ENCODE measurements at regions not wholly inside any gene's neighbourhood (a gene's known extent, or its start where the extent isn't known, plus 50 kb on each side); places are given as distances from the start of the nearest gene placed in this dataset.

- no peak overlapping the region for H3K27ac ChIP-seq (ENCODE audit: low read depth in 1 of 2, low read length in 1 of 2)
- H3K27me3 ChIP-seq (ENCODE audit: control insufficient read depth in 2 of 2, insufficient read depth in 1 of 2, low read length in 1 of 2) = no peaks in the 10 kb centered on the region
- 91% methylated on average over 1 of the region's 1 CpG for WGBS
- DNase-seq (ENCODE audit: low read depth in 6 of 9, low spot score in 9 of 9) = no peak
- H3K36me3 ChIP-seq (ENCODE audit: control insufficient read depth in 2 of 2, insufficient read depth in 2 of 2, low read length in 1 of 2) = no peaks in the 10 kb centered on the region
- H3K4me1 ChIP-seq (ENCODE audit: control insufficient read depth in 2 of 2, insufficient read depth in 2 of 2, low read length in 2 of 2) = no peaks in the 10 kb centered on the region
- H3K4me3 ChIP-seq (ENCODE audit: low read length in 2 of 2) = no peak overlapping the region
- H3K9me3 ChIP-seq (ENCODE audit: control insufficient read depth in 2 of 2, insufficient read depth in 1 of 2, low read length in 1 of 2) = no peaks in the 10 kb centered on the region
These were observed 423.4 kb upstream of the CCDC179 start for GRCh38 chr11:23283666-23284065.

- H3K4me1 ChIP-seq (ENCODE audit: control insufficient read depth in 2 of 2, insufficient read depth in 2 of 2, low read length in 2 of 2) = no peaks in the 10 kb centered on the region
- no peaks in the 10 kb centered on the region for H3K36me3 ChIP-seq (ENCODE audit: control insufficient read depth in 2 of 2, insufficient read depth in 2 of 2, low read length in 1 of 2)
- no peak overlapping the region for H3K27ac ChIP-seq (ENCODE audit: low read depth in 1 of 2, low read length in 1 of 2)
- no peaks in the 10 kb centered on the region for H3K9me3 ChIP-seq (ENCODE audit: control insufficient read depth in 2 of 2, insufficient read depth in 1 of 2, low read length in 1 of 2)
- DNase-seq (ENCODE audit: low read depth in 6 of 9, low spot score in 9 of 9) = no peak
- H3K27me3 ChIP-seq (ENCODE audit: control insufficient read depth in 2 of 2, insufficient read depth in 1 of 2, low read length in 1 of 2) = no peaks in the 10 kb centered on the region
- no peak overlapping the region for H3K4me3 ChIP-seq (ENCODE audit: low read length in 2 of 2)
These were observed 424.4 kb upstream of the CCDC179 start for GRCh38 chr11:23284631-23285030.

- no peak for DNase-seq (ENCODE audit: low read depth in 6 of 9, low spot score in 9 of 9)
- H3K27ac ChIP-seq (ENCODE audit: low read depth in 1 of 2, low read length in 1 of 2) = no peak overlapping the region
- H3K4me1 ChIP-seq (ENCODE audit: control insufficient read depth in 2 of 2, insufficient read depth in 2 of 2, low read length in 2 of 2) = no peaks in the 10 kb centered on the region
- H3K4me3 ChIP-seq (ENCODE audit: low read length in 2 of 2) = no peak overlapping the region
- H3K27me3 ChIP-seq (ENCODE audit: control insufficient read depth in 2 of 2, insufficient read depth in 1 of 2, low read length in 1 of 2) = no peaks in the 10 kb centered on the region
- WGBS = 99% methylated on average over 1 of the region's 1 CpG
- H3K9me3 ChIP-seq (ENCODE audit: control insufficient read depth in 2 of 2, insufficient read depth in 1 of 2, low read length in 1 of 2) = no peaks in the 10 kb centered on the region
- no peaks in the 10 kb centered on the region for H3K36me3 ChIP-seq (ENCODE audit: control insufficient read depth in 2 of 2, insufficient read depth in 2 of 2, low read length in 1 of 2)
These were observed 427.9 kb upstream of the CCDC179 start for GRCh38 chr11:23288003-23288783.

- no peak overlapping the region for H3K27ac ChIP-seq (ENCODE audit: low read depth in 1 of 2, low read length in 1 of 2)
- 74% methylated on average over 2 of the region's 2 CpGs for WGBS
- no peaks in the 10 kb centered on the region for H3K27me3 ChIP-seq (ENCODE audit: control insufficient read depth in 2 of 2, insufficient read depth in 1 of 2, low read length in 1 of 2)
- DNase-seq (ENCODE audit: low read depth in 6 of 9, low spot score in 9 of 9) = no peak
- no peaks in the 10 kb centered on the region for H3K9me3 ChIP-seq (ENCODE audit: control insufficient read depth in 2 of 2, insufficient read depth in 1 of 2, low read length in 1 of 2)
- H3K4me3 ChIP-seq (ENCODE audit: low read length in 2 of 2) = no peak overlapping the region
- no peaks in the 10 kb centered on the region for H3K4me1 ChIP-seq (ENCODE audit: control insufficient read depth in 2 of 2, insufficient read depth in 2 of 2, low read length in 2 of 2)
- no peaks in the 10 kb centered on the region for H3K36me3 ChIP-seq (ENCODE audit: control insufficient read depth in 2 of 2, insufficient read depth in 2 of 2, low read length in 1 of 2)
These were observed 435.0 kb upstream of the CCDC179 start for GRCh38 chr11:23295241-23295640.

GRCh38 chr11:23308041-23308440 lies 447.8 kb upstream of the CCDC179 start:
- H3K4me3 ChIP-seq (ENCODE audit: low read length in 2 of 2) = no peak overlapping the region
- no peaks in the 10 kb centered on the region for H3K4me1 ChIP-seq (ENCODE audit: control insufficient read depth in 2 of 2, insufficient read depth in 2 of 2, low read length in 2 of 2)
- peaks cover 0 to 9% of the 10 kb centered on the region in 2 donors for H3K9me3 ChIP-seq (ENCODE audit: control insufficient read depth in 2 of 2, insufficient read depth in 1 of 2, low read length in 1 of 2)
- WGBS = 90% methylated on average over 2 of the region's 2 CpGs
- no peak for DNase-seq (ENCODE audit: low read depth in 6 of 9, low spot score in 9 of 9)
- H3K36me3 ChIP-seq (ENCODE audit: control insufficient read depth in 2 of 2, insufficient read depth in 2 of 2, low read length in 1 of 2) = no peaks in the 10 kb centered on the region
- H3K27ac ChIP-seq (ENCODE audit: low read depth in 1 of 2, low read length in 1 of 2) = no peak overlapping the region
- H3K27me3 ChIP-seq (ENCODE audit: control insufficient read depth in 2 of 2, insufficient read depth in 1 of 2, low read length in 1 of 2) = no peaks in the 10 kb centered on the region

- Histone ChIP-seq H3K36me3 (ENCODE audit: control insufficient read depth in 2 of 2, insufficient read depth in 2 of 2, low read length in 1 of 2) (no peaks in the 10 kb centered on the region), H3K27ac (ENCODE audit: low read depth in 1 of 2, low read length in 1 of 2) (no peak overlapping the region), H3K4me3 (ENCODE audit: low read length in 2 of 2) (no peak overlapping the region), H3K4me1 (ENCODE audit: control insufficient read depth in 2 of 2, insufficient read depth in 2 of 2, low read length in 2 of 2) (no peaks in the 10 kb centered on the region), H3K27me3 (ENCODE audit: control insufficient read depth in 2 of 2, insufficient read depth in 1 of 2, low read length in 1 of 2) (no peaks in the 10 kb centered on the region), H3K9me3 (ENCODE audit: control insufficient read depth in 2 of 2, insufficient read depth in 1 of 2, low read length in 1 of 2) (peaks cover 0 to 4% of the 10 kb centered on the region in 2 donors)
- WGBS = 87% methylated on average over 1 of the region's 1 CpG
- no peak for DNase-seq (ENCODE audit: low read depth in 6 of 9, low spot score in 9 of 9)
These were observed 450.0 kb upstream of the CCDC179 start for GRCh38 chr11:23310276-23310675.

- no peaks in the 10 kb centered on the region for H3K4me1 ChIP-seq (ENCODE audit: control insufficient read depth in 2 of 2, insufficient read depth in 2 of 2, low read length in 2 of 2)
- 87% methylated on average over 5 of the region's 5 CpGs for WGBS
These were observed 452.0 kb upstream of the CCDC179 start for GRCh38 chr11:23311986-23312940.

GRCh38 chr11:23313001-23313400 lies 452.7 kb upstream of the CCDC179 start:
- Histone ChIP-seq H3K36me3 (ENCODE audit: control insufficient read depth in 2 of 2, insufficient read depth in 2 of 2, low read length in 1 of 2) (no peaks in the 10 kb centered on the region), H3K9me3 (ENCODE audit: control insufficient read depth in 2 of 2, insufficient read depth in 1 of 2, low read length in 1 of 2) (peaks cover 0 to 4% of the 10 kb centered on the region in 2 donors), H3K27me3 (ENCODE audit: control insufficient read depth in 2 of 2, insufficient read depth in 1 of 2, low read length in 1 of 2) (no peaks in the 10 kb centered on the region), H3K4me3 (ENCODE audit: low read length in 2 of 2) (no peak overlapping the region), H3K4me1 (ENCODE audit: control insufficient read depth in 2 of 2, insufficient read depth in 2 of 2, low read length in 2 of 2) (no peaks in the 10 kb centered on the region), H3K27ac (ENCODE audit: low read depth in 1 of 2, low read length in 1 of 2) (no peak overlapping the region)
- 15% methylated on average over 1 of the region's 1 CpG for WGBS
- no peak for DNase-seq (ENCODE audit: low read depth in 6 of 9, low spot score in 9 of 9)

More at GRCh38 chr11:23311986-23312940, 452.0 kb upstream of the CCDC179 start:
- DNase-seq (ENCODE audit: low read depth in 6 of 9, low spot score in 9 of 9) = no peak
- Histone ChIP-seq H3K27ac (ENCODE audit: low read depth in 1 of 2, low read length in 1 of 2) (no peak overlapping the region), H3K9me3 (ENCODE audit: control insufficient read depth in 2 of 2, insufficient read depth in 1 of 2, low read length in 1 of 2) (peaks cover 0 to 4% of the 10 kb centered on the region in 2 donors), H3K27me3 (ENCODE audit: control insufficient read depth in 2 of 2, insufficient read depth in 1 of 2, low read length in 1 of 2) (no peaks in the 10 kb centered on the region), H3K4me3 (ENCODE audit: low read length in 2 of 2) (no peak overlapping the region), H3K36me3 (ENCODE audit: control insufficient read depth in 2 of 2, insufficient read depth in 2 of 2, low read length in 1 of 2) (no peaks in the 10 kb centered on the region)

- Histone ChIP-seq H3K27ac (ENCODE audit: low read depth in 1 of 2, low read length in 1 of 2) (no peak overlapping the region), H3K9me3 (ENCODE audit: control insufficient read depth in 2 of 2, insufficient read depth in 1 of 2, low read length in 1 of 2) (peaks cover 0 to 4% of the 10 kb centered on the region in 2 donors), H3K4me3 (ENCODE audit: low read length in 2 of 2) (no peak overlapping the region), H3K4me1 (ENCODE audit: control insufficient read depth in 2 of 2, insufficient read depth in 2 of 2, low read length in 2 of 2) (no peaks in the 10 kb centered on the region), H3K36me3 (ENCODE audit: control insufficient read depth in 2 of 2, insufficient read depth in 2 of 2, low read length in 1 of 2) (no peaks in the 10 kb centered on the region), H3K27me3 (ENCODE audit: control insufficient read depth in 2 of 2, insufficient read depth in 1 of 2, low read length in 1 of 2) (no peaks in the 10 kb centered on the region)
- DNase-seq (ENCODE audit: low read depth in 6 of 9, low spot score in 9 of 9) = no peak
- WGBS = 80% methylated on average over 3 of the region's 3 CpGs
These were observed 453.9 kb upstream of the CCDC179 start for GRCh38 chr11:23314162-23314561.

Measured in thymus (tissue), 11 donors.